ENCODE measurements at regions not wholly inside any gene's neighbourhood (a gene's known extent, or its start where the extent isn't known, plus 50 kb on each side); places are given as distances from the start of the nearest gene placed in this dataset.

- no peak for TF ChIP-seq ZNF148 (tag by site-specific recombination; IDR thresholded peaks at IDR 0.05; ENCODE audit: borderline replicate concordance)
- no peak for TF ChIP-seq ZNF530 (tag by site-specific recombination; IDR thresholded peaks at IDR 0.05; ENCODE audit: low read depth)
Measured at GRCh38 chr13:29937379-29937778, 87.0 kb upstream of the UBL3 start (continued).

GRCh38 chr13:29936956-29937355 is 86.5 kb upstream of the UBL3 start:
- ChIA-PET CTCF (interaction anchor here (0.6 to 2.2 kb wide), 3 partner anchors 12 to 40 kb away, joined by 3 to 7 read pairs (median 3); no protein-coding TSS in a partner anchor), POLR2A (no interaction called here)
- Histone ChIP-seq H3K9me3 (ENCODE audit: control insufficient read depth, insufficient read depth, low read depth, low read length) (no peaks in the 10 kb centered on the region), H3K27ac (ENCODE audit: extremely low read depth, low read depth, low read length) (no peak overlapping the region), H3K4me1 (ENCODE audit: control insufficient read depth, insufficient read depth, low read length) (no peaks in the 10 kb centered on the region), H3K4me3 (ENCODE audit: low read depth, low read length) (no peak overlapping the region), H3K36me3 (ENCODE audit: control insufficient read depth in 2 of 2, insufficient read depth in 1 of 2, low read length in 2 of 2) (no peaks in the 10 kb centered on the region)
- TF ChIP-seq ZNF138 (tag by site-specific recombination; IDR thresholded peaks at IDR 0.05; ENCODE audit: borderline replicate concordance): no peak
- no peak for TF ChIP-seq ZSCAN4 (tag by site-specific recombination; IDR thresholded peaks at IDR 0.05)
- no peak for TF ChIP-seq SCRT2 (tag by site-specific recombination; IDR thresholded peaks at IDR 0.05)

GRCh38 chr13:29936051-29936813 is 85.8 kb upstream of the UBL3 start:
- H3K36me3 ChIP-seq (ENCODE audit: control insufficient read depth in 2 of 2, insufficient read depth in 1 of 2, low read length in 2 of 2): no peaks in the 10 kb centered on the region
- CTCF ChIA-PET: interaction anchor here (0.7 to 2.2 kb wide), 3 partner anchors 12 to 110 kb away, joined by 3 to 7 read pairs (median 3); no protein-coding TSS in a partner anchor
- H3K27ac ChIP-seq (ENCODE audit: extremely low read depth, low read depth, low read length): no peak overlapping the region
- TF ChIP-seq ZNF19 (tag by site-specific recombination; IDR thresholded peaks at IDR 0.05; ENCODE audit: low read depth) (no peak), ZBTB44 (tag by site-specific recombination; IDR thresholded peaks at IDR 0.05) (no peak), ZNF585B (tag by site-specific recombination; IDR thresholded peaks at IDR 0.05) (no peak)
- POLR2A ChIA-PET: no interaction called here
- no peak overlapping the region for H3K4me3 ChIP-seq (ENCODE audit: low read depth, low read length)
- H3K4me1 ChIP-seq (ENCODE audit: control insufficient read depth, insufficient read depth, low read length): no peaks in the 10 kb centered on the region
- H3K9me3 ChIP-seq (ENCODE audit: control insufficient read depth, insufficient read depth, low read depth, low read length): no peaks in the 10 kb centered on the region

- Histone ChIP-seq H3K27ac (ENCODE audit: extremely low read depth, low read depth, low read length) (no peak overlapping the region), H3K4me1 (ENCODE audit: control insufficient read depth, insufficient read depth, low read length) (no peaks in the 10 kb centered on the region), H3K9me3 (ENCODE audit: control insufficient read depth, insufficient read depth, low read depth, low read length) (no peaks in the 10 kb centered on the region), H3K4me3 (ENCODE audit: low read depth, low read length) (no peak overlapping the region), H3K36me3 (ENCODE audit: control insufficient read depth in 2 of 2, insufficient read depth in 1 of 2, low read length in 2 of 2) (no peaks in the 10 kb centered on the region)
- ChIA-PET POLR2A (interaction anchor here (1.4 kb wide), 1 partner anchor 150 kb away, joined by 3 read pairs; no protein-coding TSS in a partner anchor), CTCF (interaction anchor here (0.7 to 2.2 kb wide), 3 partner anchors 11 to 111 kb away, joined by 3 to 7 read pairs (median 3); no protein-coding TSS in a partner anchor)
- TF ChIP-seq ZNF341 (tag by site-specific recombination; IDR thresholded peaks at IDR 0.05; ENCODE audit: low read depth) (peak; percentile 56), ZNF155 (tag by site-specific recombination; IDR thresholded peaks at IDR 0.05) (no peak), ZNF416 (tag by site-specific recombination; IDR thresholded peaks at IDR 0.05) (no peak), ZNF747 (tag by site-specific recombination; IDR thresholded peaks at IDR 0.05) (no peak), ZBTB20 (tag by site-specific recombination; IDR thresholded peaks at IDR 0.05) (no peak), ZBTB11 (tag by site-specific recombination; conservative IDR thresholded peaks at IDR 0.05; ENCODE audit: low read depth) (no peak), ZNF214 (tag by site-specific recombination; IDR thresholded peaks at IDR 0.05; ENCODE audit: borderline replicate concordance) (no peak), SP7 (tag by site-specific recombination; IDR thresholded peaks at IDR 0.05) (no peak), ZNF394 (tag by site-specific recombination; IDR thresholded peaks at IDR 0.05; ENCODE audit: borderline replicate concordance) (no peak), ZNF140 (tag by site-specific recombination; IDR thresholded peaks at IDR 0.05) (no peak), ZIC2 (tag by site-specific recombination; IDR thresholded peaks at IDR 0.05) (peak; percentile 94)
Measured at GRCh38 chr13:29935309-29935981, 85.0 kb upstream of the UBL3 start.
